ENCODE measurements at regions not wholly inside any gene's neighbourhood (a gene's known extent, or its start where the extent isn't known, plus 50 kb on each side); places are given as distances from the start of the nearest gene placed in this dataset.
"Not testable (repeated sequence)": the region's sequence is repeated elsewhere in the genome, so short reads cannot be mapped to it uniquely, and the experiment has no call there.

GRCh38 chr16:21359513-21359912 is 81.4 kb upstream of the CRYM start:
- peak overlapping the region; percentile 99 for H3K27ac ChIP-seq (ENCODE audit: low read depth, low read length)
- H2AFZ ChIP-seq (ENCODE audit: low read depth, low read length, severe bottlenecking); H3K9me3 ChIP-seq (ENCODE audit: insufficient read depth, low read length): not testable (repeated sequence)

GRCh38 chr16:21358261-21358795 is 80.2 kb upstream of the CRYM start:
- peak overlapping the region; percentile 99 for H3K27ac ChIP-seq (ENCODE audit: low read depth, low read length)
- not testable (repeated sequence) for H3K36me3 ChIP-seq (ENCODE audit: low read length); H3K27me3 ChIP-seq (ENCODE audit: low read length); H4K20me1 ChIP-seq (ENCODE audit: low read depth, low read length); H3K79me2 ChIP-seq (ENCODE audit: insufficient read depth, low read length); H3K9me3 ChIP-seq (ENCODE audit: insufficient read depth, low read length); H3K4me3 ChIP-seq (ENCODE audit: insufficient read depth, low read length, poor library complexity, severe bottlenecking); H2AFZ ChIP-seq (ENCODE audit: low read depth, low read length, severe bottlenecking); H3K9me2 ChIP-seq (replicated peaks; ENCODE audit: insufficient read depth, low read length)
- peaks cover 44% of the 10 kb centered on the region for H3F3A ChIP-seq (ENCODE audit: insufficient read depth)
- H3K9ac ChIP-seq (ENCODE audit: low read length), result peak overlapping the region; percentile 56
- H3K4me2 ChIP-seq (ENCODE audit: low read depth, low read length, poor library complexity, severe bottlenecking), result peak overlapping the region; percentile 64

More at GRCh38 chr16:21359513-21359912, 81.4 kb upstream of the CRYM start:
- Histone ChIP-seq H3K4me2 (ENCODE audit: low read depth, low read length, poor library complexity, severe bottlenecking) (peak overlapping the region; percentile 70), H3K9ac (ENCODE audit: low read length) (peak overlapping the region; percentile 62), H3F3A (ENCODE audit: insufficient read depth) (peaks cover 51% of the 10 kb centered on the region)
- not testable (repeated sequence) for H3K27me3 ChIP-seq (ENCODE audit: low read length); H3K4me3 ChIP-seq (ENCODE audit: insufficient read depth, low read length, poor library complexity, severe bottlenecking); H3K79me2 ChIP-seq (ENCODE audit: insufficient read depth, low read length); H3K36me3 ChIP-seq (ENCODE audit: low read length); H4K20me1 ChIP-seq (ENCODE audit: low read depth, low read length); H3K9me2 ChIP-seq (replicated peaks; ENCODE audit: insufficient read depth, low read length)

GRCh38 chr16:21356308-21356707 is 78.2 kb upstream of the CRYM start:
- Histone ChIP-seq H3F3A (ENCODE audit: insufficient read depth) (peaks cover 30% of the 10 kb centered on the region), H3K4me2 (ENCODE audit: low read depth, low read length, poor library complexity, severe bottlenecking) (peak overlapping the region; percentile 64), H3K27ac (ENCODE audit: low read depth, low read length) (peak overlapping the region; percentile 99), H3K9ac (ENCODE audit: low read length) (peak overlapping the region; percentile 56)
- not testable (repeated sequence) for H3K9me2 ChIP-seq (replicated peaks; ENCODE audit: insufficient read depth, low read length); H4K20me1 ChIP-seq (ENCODE audit: low read depth, low read length); H3K9me3 ChIP-seq (ENCODE audit: insufficient read depth, low read length); H3K36me3 ChIP-seq (ENCODE audit: low read length); H3K79me2 ChIP-seq (ENCODE audit: insufficient read depth, low read length); H2AFZ ChIP-seq (ENCODE audit: low read depth, low read length, severe bottlenecking); H3K4me3 ChIP-seq (ENCODE audit: insufficient read depth, low read length, poor library complexity, severe bottlenecking); H3K27me3 ChIP-seq (ENCODE audit: low read length)

- not testable (repeated sequence) for H2AFZ ChIP-seq (ENCODE audit: low read depth, low read length, severe bottlenecking); H3K27ac ChIP-seq (ENCODE audit: low read depth, low read length); H3F3A ChIP-seq (ENCODE audit: insufficient read depth); H3K79me2 ChIP-seq (ENCODE audit: insufficient read depth, low read length); H3K9ac ChIP-seq (ENCODE audit: low read length); H3K36me3 ChIP-seq (ENCODE audit: low read length); H3K4me3 ChIP-seq (ENCODE audit: insufficient read depth, low read length, poor library complexity, severe bottlenecking); H3K27me3 ChIP-seq (ENCODE audit: low read length); H3K9me3 ChIP-seq (ENCODE audit: insufficient read depth, low read length); H3K4me2 ChIP-seq (ENCODE audit: low read depth, low read length, poor library complexity, severe bottlenecking); H3K9me2 ChIP-seq (replicated peaks; ENCODE audit: insufficient read depth, low read length); H4K20me1 ChIP-seq (ENCODE audit: low read depth, low read length)
Observed at GRCh38 chr16:21351433-21351832, 73.3 kb upstream of the CRYM start.

- not testable (repeated sequence) for H3K9ac ChIP-seq (ENCODE audit: low read length); H2AFZ ChIP-seq (ENCODE audit: low read depth, low read length, severe bottlenecking); H3K27me3 ChIP-seq (ENCODE audit: low read length); H4K20me1 ChIP-seq (ENCODE audit: low read depth, low read length); H3K36me3 ChIP-seq (ENCODE audit: low read length); H3K79me2 ChIP-seq (ENCODE audit: insufficient read depth, low read length); H3K4me2 ChIP-seq (ENCODE audit: low read depth, low read length, poor library complexity, severe bottlenecking); H3K27ac ChIP-seq (ENCODE audit: low read depth, low read length); H3K9me3 ChIP-seq (ENCODE audit: insufficient read depth, low read length); H3F3A ChIP-seq (ENCODE audit: insufficient read depth); H3K9me2 ChIP-seq (replicated peaks; ENCODE audit: insufficient read depth, low read length); H3K4me3 ChIP-seq (ENCODE audit: insufficient read depth, low read length, poor library complexity, severe bottlenecking)
Observed at GRCh38 chr16:21350851-21351250, 72.8 kb upstream of the CRYM start.

- not testable (repeated sequence) for H3K9ac ChIP-seq (ENCODE audit: low read length); H3F3A ChIP-seq (ENCODE audit: insufficient read depth); H2AFZ ChIP-seq (ENCODE audit: low read depth, low read length, severe bottlenecking); H3K4me2 ChIP-seq (ENCODE audit: low read depth, low read length, poor library complexity, severe bottlenecking); H3K27ac ChIP-seq (ENCODE audit: low read depth, low read length); H3K36me3 ChIP-seq (ENCODE audit: low read length); H3K27me3 ChIP-seq (ENCODE audit: low read length); H3K79me2 ChIP-seq (ENCODE audit: insufficient read depth, low read length); H3K4me3 ChIP-seq (ENCODE audit: insufficient read depth, low read length, poor library complexity, severe bottlenecking); H3K9me2 ChIP-seq (replicated peaks; ENCODE audit: insufficient read depth, low read length); H4K20me1 ChIP-seq (ENCODE audit: low read depth, low read length); H3K9me3 ChIP-seq (ENCODE audit: insufficient read depth, low read length)
Observed at GRCh38 chr16:21349336-21349735, 71.2 kb upstream of the CRYM start.

GRCh38 chr16:21348815-21349214 is 70.7 kb upstream of the CRYM start:
- not testable (repeated sequence) for H3K4me2 ChIP-seq (ENCODE audit: low read depth, low read length, poor library complexity, severe bottlenecking); H4K20me1 ChIP-seq (ENCODE audit: low read depth, low read length); H3F3A ChIP-seq (ENCODE audit: insufficient read depth); H3K9me2 ChIP-seq (replicated peaks; ENCODE audit: insufficient read depth, low read length); H3K79me2 ChIP-seq (ENCODE audit: insufficient read depth, low read length); H3K9me3 ChIP-seq (ENCODE audit: insufficient read depth, low read length); H3K4me3 ChIP-seq (ENCODE audit: insufficient read depth, low read length, poor library complexity, severe bottlenecking); H2AFZ ChIP-seq (ENCODE audit: low read depth, low read length, severe bottlenecking); H3K27me3 ChIP-seq (ENCODE audit: low read length); H3K27ac ChIP-seq (ENCODE audit: low read depth, low read length); H3K36me3 ChIP-seq (ENCODE audit: low read length); H3K9ac ChIP-seq (ENCODE audit: low read length)

- not testable (repeated sequence) for H3K79me2 ChIP-seq (ENCODE audit: insufficient read depth, low read length); H3F3A ChIP-seq (ENCODE audit: insufficient read depth); H3K9ac ChIP-seq (ENCODE audit: low read length); H3K9me3 ChIP-seq (ENCODE audit: insufficient read depth, low read length); H3K4me2 ChIP-seq (ENCODE audit: low read depth, low read length, poor library complexity, severe bottlenecking); H3K27ac ChIP-seq (ENCODE audit: low read depth, low read length); H2AFZ ChIP-seq (ENCODE audit: low read depth, low read length, severe bottlenecking); H3K4me3 ChIP-seq (ENCODE audit: insufficient read depth, low read length, poor library complexity, severe bottlenecking); H4K20me1 ChIP-seq (ENCODE audit: low read depth, low read length); H3K9me2 ChIP-seq (replicated peaks; ENCODE audit: insufficient read depth, low read length); H3K36me3 ChIP-seq (ENCODE audit: low read length); H3K27me3 ChIP-seq (ENCODE audit: low read length)
Observed at GRCh38 chr16:21347538-21347937, 69.4 kb upstream of the CRYM start.
